Activated CD4-positive, alpha-beta memory T cell treated with anti-CD3 and anti-CD28 coated beads, Interleukin-2, amount 10 ng/mL, durations not matched to agents 7 days and 5 days (primary cell): ENCODE measurements at regions not wholly inside any gene's neighbourhood (a gene's known extent, or its start where the extent isn't known, plus 50 kb on each side); places are given as distances from the start of the nearest gene placed in this dataset.

Source experiments
- CTCF ChIA-PET: fragments of 350-600 bp; sonication (Branson Sonifier 250); formaldehyde crosslinking; loops from one replicate; lab custom pipeline; 2021; ENCODE audit warnings: antibody characterized with exemption, inconsistent platforms; lab: Charles Lee
- POLR2A ChIA-PET: fragments of 350-600 bp; sonication (Branson Sonifier 250); formaldehyde crosslinking; loops from one replicate; lab custom pipeline; 2021; ENCODE audit warnings: antibody characterized with exemption; lab: Charles Lee
- DNase-seq: peaks from one replicate; pipeline ENCODE4 v3.0.0-alpha.2; 2020
- H3K27ac Mint-ChIP-seq: one replicate; pipeline ENCODE4 v1.8.0; 2021; ENCODE audit warnings: mild to moderate bottlenecking, mixed read lengths
- H3K27me3 Mint-ChIP-seq: one replicate; pipeline ENCODE4 v1.8.0; 2021; ENCODE audit warnings: mixed read lengths
- H3K36me3 Mint-ChIP-seq: one replicate; pipeline ENCODE4 v1.8.0; 2021; ENCODE audit warnings: low read depth, mixed read lengths
- H3K4me1 Mint-ChIP-seq: one replicate; pipeline ENCODE4 v1.8.0; 2021; ENCODE audit warnings: mixed read lengths
- H3K4me3 Mint-ChIP-seq: one replicate; pipeline ENCODE4 v1.8.0; 2021; ENCODE audit warnings: mild to moderate bottlenecking, mixed read lengths
- H3K9me3 Mint-ChIP-seq: one replicate; pipeline ENCODE4 v1.8.0; 2021; ENCODE audit warnings: mixed read lengths

DNA sequence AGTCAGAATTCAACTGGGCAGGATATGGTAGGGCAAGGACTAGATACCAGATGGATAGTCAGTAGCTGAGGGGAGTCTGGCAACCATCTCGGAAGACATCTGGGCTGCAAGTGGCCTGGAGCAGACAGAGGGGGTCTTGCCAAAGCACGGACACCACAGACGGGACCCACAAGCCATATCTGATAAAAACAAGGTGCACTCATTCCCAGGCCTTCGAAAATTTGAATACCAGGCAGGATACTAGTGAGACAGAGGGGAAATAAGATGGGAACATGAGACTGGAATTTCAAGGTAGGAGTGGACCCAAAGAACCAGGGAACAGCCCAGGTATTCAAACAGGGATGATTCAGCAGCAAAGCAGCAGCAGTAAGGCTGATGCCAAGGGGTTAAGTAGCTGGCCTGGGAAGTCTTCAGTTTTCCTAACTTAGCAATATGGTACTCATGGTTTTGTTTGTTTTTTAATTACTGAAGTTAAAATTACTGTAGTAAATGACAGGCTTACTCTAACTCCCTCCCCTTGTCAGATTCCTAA, 144.9 kb upstream of the NCKAP5 start:
- Mint-ChIP-seq H3K9me3 (no peaks in the 10 kb centered on the region), H3K4me1 (no peaks in the 10 kb centered on the region), H3K27ac (no peak overlapping the region), H3K36me3 (no peaks in the 10 kb centered on the region), H3K4me3 (no peak overlapping the region), H3K27me3 (no peaks in the 10 kb centered on the region)
- DNase-seq: no peak
- CTCF ChIA-PET: no interaction called here
- POLR2A ChIA-PET: no interaction called here

DNA sequence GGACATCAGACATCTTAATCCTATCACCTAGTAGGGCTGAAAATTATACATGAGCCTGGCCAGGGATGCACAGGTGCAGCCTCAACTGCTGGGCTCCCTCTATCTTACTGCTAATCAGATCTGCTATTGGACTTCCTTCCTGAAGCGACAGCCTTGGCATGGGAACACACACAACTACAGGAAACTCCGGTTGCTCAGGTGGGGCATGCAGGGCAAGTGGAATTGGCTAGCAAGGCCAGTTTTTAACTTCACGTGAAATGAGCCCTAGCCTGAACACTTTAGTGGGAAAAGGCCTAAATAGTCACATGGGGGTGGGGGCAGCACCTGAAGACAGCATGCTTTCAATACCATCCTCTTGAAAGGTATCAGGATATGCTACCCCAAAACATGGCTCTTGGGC, 147.9 kb upstream of the NCKAP5 start:
- ChIA-PET CTCF (no interaction called here), POLR2A (no interaction called here)
- H3K9me3 Mint-ChIP-seq: no peaks in the 10 kb centered on the region
- H3K4me3 Mint-ChIP-seq: no peak overlapping the region
- no peaks in the 10 kb centered on the region for H3K27me3 Mint-ChIP-seq
- no peaks in the 10 kb centered on the region for H3K36me3 Mint-ChIP-seq
- no peaks in the 10 kb centered on the region for H3K4me1 Mint-ChIP-seq
- no peak overlapping the region for H3K27ac Mint-ChIP-seq
- no peak for DNase-seq

DNA sequence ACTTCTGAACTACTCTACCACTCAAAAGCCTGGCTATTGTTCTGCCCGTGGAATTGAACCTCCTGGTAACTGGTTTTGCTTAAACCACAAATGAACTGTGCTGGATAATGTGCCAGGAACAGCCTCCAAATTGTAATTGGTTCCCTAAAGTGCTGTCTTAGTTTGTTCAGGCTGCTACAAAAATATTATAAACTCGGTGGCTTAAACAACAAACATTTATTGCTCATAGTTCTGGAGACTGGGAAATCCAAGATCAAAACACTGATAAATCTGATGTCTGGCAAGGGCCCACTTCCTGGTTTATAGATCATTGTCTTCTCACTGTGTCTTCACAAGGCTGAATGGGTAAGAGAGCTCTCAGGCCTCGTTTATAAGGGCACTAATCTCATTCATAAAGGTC, 149.2 kb upstream of the NCKAP5 start:
- H3K4me1 Mint-ChIP-seq: no peaks in the 10 kb centered on the region
- no peak for DNase-seq
- no peak overlapping the region for H3K27ac Mint-ChIP-seq
- H3K4me3 Mint-ChIP-seq: no peak overlapping the region
- CTCF ChIA-PET: no interaction called here
- H3K27me3 Mint-ChIP-seq: no peaks in the 10 kb centered on the region
- POLR2A ChIA-PET: no interaction called here
- H3K9me3 Mint-ChIP-seq: no peaks in the 10 kb centered on the region
- no peaks in the 10 kb centered on the region for H3K36me3 Mint-ChIP-seq

DNA sequence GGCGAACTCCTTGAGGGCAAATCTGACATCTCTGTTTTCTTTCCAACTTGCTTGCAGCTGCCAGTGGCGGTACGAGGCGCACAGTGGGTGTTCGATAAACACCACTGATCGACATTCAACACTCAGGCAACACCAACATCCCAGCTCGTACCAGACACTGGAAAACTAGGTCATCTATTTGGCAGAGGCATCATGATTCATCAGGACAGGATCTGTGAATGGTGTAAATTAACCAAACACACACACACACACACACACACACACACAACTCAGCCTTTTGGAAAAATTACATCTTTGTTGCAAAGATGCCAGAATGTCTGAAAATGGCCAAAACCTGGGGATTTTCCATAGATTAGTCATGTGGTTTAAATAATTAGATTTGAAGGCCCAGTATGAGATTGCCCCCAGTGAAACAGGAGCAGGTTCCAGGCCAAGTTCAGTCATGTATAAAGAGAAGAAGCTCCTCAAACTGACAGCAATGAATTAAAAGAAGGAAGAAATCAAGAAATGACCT, 150.5 kb upstream of the NCKAP5 start:
- no peaks in the 10 kb centered on the region for H3K4me1 Mint-ChIP-seq
- H3K4me3 Mint-ChIP-seq: no peak overlapping the region
- ChIA-PET POLR2A (no interaction called here), CTCF (no interaction called here)
- no peaks in the 10 kb centered on the region for H3K9me3 Mint-ChIP-seq
- DNase-seq: no peak
- no peak overlapping the region for H3K27ac Mint-ChIP-seq
- no peaks in the 10 kb centered on the region for H3K36me3 Mint-ChIP-seq
- H3K27me3 Mint-ChIP-seq: no peaks in the 10 kb centered on the region

DNA sequence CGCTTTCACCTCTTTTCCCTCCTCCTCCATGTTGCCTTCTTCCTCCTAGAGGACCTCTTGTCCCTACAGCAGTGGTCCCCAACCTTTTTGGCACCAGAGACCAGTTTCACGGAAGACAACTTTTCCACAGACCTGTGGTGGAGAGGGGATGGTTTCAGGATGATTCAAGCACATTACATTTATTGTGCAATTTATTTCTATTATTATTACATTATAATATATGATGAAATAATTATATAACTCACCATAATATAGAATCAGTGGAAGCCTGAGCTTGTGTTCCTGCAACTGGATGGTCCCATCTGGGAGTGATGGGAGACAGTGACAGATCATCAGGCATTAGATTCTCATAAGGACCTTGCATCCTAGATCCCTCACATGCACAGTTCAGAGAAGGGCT, 152.2 kb upstream of the NCKAP5 start:
- Mint-ChIP-seq H3K9me3 (no peaks in the 10 kb centered on the region), H3K36me3 (no peaks in the 10 kb centered on the region), H3K4me3 (no peak overlapping the region), H3K4me1 (no peaks in the 10 kb centered on the region), H3K27ac (no peak overlapping the region), H3K27me3 (no peaks in the 10 kb centered on the region)
- POLR2A ChIA-PET: no interaction called here
- CTCF ChIA-PET: no interaction called here
- no peak for DNase-seq

DNA sequence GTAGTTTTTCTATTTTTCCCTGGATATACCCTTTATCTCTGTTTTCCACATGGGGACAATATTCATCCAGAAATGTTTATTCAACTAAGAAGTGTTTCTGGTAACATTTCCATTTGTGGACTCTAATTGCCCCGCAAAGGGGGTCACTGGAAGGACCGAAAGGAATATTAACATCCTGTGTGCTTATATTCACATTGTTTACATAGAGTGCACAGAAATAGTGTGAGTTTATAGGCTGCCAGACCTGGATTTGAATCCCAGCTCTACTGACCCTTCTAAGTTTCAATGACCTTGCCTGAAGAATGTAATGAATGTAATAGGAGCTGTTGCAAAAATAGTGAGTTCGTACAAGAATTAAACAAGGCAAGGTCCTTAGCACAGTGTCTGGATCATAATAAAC, 152.9 kb upstream of the NCKAP5 start:
- no peaks in the 10 kb centered on the region for H3K36me3 Mint-ChIP-seq
- CTCF ChIA-PET: no interaction called here
- no peaks in the 10 kb centered on the region for H3K4me1 Mint-ChIP-seq
- POLR2A ChIA-PET: no interaction called here
- no peak overlapping the region for H3K4me3 Mint-ChIP-seq
- H3K27ac Mint-ChIP-seq: no peak overlapping the region
- no peak for DNase-seq
- no peaks in the 10 kb centered on the region for H3K27me3 Mint-ChIP-seq
- H3K9me3 Mint-ChIP-seq: no peaks in the 10 kb centered on the region

GRCh38 chr2:133723133-133723532, 154.9 kb upstream of the NCKAP5 start:
- H3K27me3 Mint-ChIP-seq: no peaks in the 10 kb centered on the region
- POLR2A ChIA-PET: no interaction called here
- no peaks in the 10 kb centered on the region for H3K36me3 Mint-ChIP-seq
- no peak overlapping the region for H3K4me3 Mint-ChIP-seq
- CTCF ChIA-PET: no interaction called here
- no peaks in the 10 kb centered on the region for H3K4me1 Mint-ChIP-seq
- no peaks in the 10 kb centered on the region for H3K9me3 Mint-ChIP-seq
- DNase-seq: no peak
- no peak overlapping the region for H3K27ac Mint-ChIP-seq

- DNase-seq: no peak
- ChIA-PET CTCF (no interaction called here), POLR2A (no interaction called here)
- Mint-ChIP-seq H3K4me3 (no peak overlapping the region), H3K27me3 (no peaks in the 10 kb centered on the region), H3K36me3 (no peaks in the 10 kb centered on the region), H3K9me3 (no peaks in the 10 kb centered on the region), H3K4me1 (no peaks in the 10 kb centered on the region), H3K27ac (no peak overlapping the region)
Observed at GRCh38 chr2:133726973-133727372, 158.7 kb upstream of the NCKAP5 start.

- ChIA-PET POLR2A (no interaction called here), CTCF (no interaction called here)
- H3K4me3 Mint-ChIP-seq: no peak overlapping the region
- H3K27me3 Mint-ChIP-seq: no peaks in the 10 kb centered on the region
- no peak for DNase-seq
- no peak overlapping the region for H3K27ac Mint-ChIP-seq
- no peaks in the 10 kb centered on the region for H3K36me3 Mint-ChIP-seq
- H3K9me3 Mint-ChIP-seq: peaks cover 2% of the 10 kb centered on the region
- H3K4me1 Mint-ChIP-seq: no peaks in the 10 kb centered on the region
Observed at GRCh38 chr2:133732059-133732458, 163.8 kb upstream of the NCKAP5 start.

DNA sequence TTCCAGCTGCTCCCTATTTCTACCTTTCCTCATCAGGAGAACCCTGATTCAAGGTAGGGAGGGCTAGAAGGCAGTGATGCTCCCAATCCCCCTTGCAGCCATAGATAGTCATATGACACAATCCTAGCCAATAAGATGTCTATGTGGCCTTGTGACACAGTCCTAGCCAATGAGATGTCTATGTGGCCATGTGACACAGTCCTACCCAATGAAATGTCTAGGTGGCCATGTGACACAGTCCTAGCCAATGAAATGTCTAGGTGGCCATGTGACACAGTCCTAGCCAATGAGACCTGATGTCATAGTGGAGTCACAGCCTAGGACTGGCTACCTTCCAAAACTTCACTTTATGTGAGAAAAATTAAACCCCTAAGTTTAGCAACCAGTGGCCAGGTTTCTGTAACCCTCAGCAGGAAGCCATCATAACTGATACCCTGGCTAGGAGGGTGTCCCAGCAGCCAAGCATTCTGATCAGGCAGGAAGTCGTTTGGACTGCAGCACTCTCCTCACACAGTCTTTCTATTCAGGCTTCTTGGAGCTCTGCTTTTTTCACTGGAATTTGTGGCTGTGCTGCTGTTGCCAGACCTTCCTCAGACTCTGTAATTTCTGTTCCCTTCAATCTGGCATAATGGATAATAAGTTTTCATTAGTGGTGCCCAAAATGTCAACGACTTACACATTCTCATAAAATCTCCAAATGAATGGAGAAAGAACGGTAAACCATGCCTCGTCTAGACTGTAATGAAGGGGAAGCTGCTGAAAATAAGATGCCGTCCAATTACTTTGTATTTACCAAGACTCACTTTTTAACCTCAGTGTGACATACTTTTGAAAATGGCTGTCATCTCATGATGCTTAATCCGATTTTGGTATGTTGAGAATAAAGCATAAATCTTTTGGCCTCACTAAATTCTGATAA, 165.0 kb upstream of the NCKAP5 start:
- Mint-ChIP-seq H3K9me3 (peaks cover 2% of the 10 kb centered on the region), H3K27me3 (no peaks in the 10 kb centered on the region), H3K4me1 (no peaks in the 10 kb centered on the region), H3K36me3 (no peaks in the 10 kb centered on the region), H3K27ac (no peak overlapping the region), H3K4me3 (no peak overlapping the region)
- CTCF ChIA-PET: no interaction called here
- POLR2A ChIA-PET: no interaction called here
- DNase-seq: no peak

- Mint-ChIP-seq H3K4me3 (no peak overlapping the region), H3K36me3 (no peaks in the 10 kb centered on the region), H3K9me3 (peaks cover 2% of the 10 kb centered on the region), H3K27me3 (no peaks in the 10 kb centered on the region), H3K4me1 (no peaks in the 10 kb centered on the region), H3K27ac (no peak overlapping the region)
- ChIA-PET CTCF (no interaction called here), POLR2A (no interaction called here)
- DNase-seq: no peak
Observed at GRCh38 chr2:133733901-133734255, 165.6 kb upstream of the NCKAP5 start.

DNA sequence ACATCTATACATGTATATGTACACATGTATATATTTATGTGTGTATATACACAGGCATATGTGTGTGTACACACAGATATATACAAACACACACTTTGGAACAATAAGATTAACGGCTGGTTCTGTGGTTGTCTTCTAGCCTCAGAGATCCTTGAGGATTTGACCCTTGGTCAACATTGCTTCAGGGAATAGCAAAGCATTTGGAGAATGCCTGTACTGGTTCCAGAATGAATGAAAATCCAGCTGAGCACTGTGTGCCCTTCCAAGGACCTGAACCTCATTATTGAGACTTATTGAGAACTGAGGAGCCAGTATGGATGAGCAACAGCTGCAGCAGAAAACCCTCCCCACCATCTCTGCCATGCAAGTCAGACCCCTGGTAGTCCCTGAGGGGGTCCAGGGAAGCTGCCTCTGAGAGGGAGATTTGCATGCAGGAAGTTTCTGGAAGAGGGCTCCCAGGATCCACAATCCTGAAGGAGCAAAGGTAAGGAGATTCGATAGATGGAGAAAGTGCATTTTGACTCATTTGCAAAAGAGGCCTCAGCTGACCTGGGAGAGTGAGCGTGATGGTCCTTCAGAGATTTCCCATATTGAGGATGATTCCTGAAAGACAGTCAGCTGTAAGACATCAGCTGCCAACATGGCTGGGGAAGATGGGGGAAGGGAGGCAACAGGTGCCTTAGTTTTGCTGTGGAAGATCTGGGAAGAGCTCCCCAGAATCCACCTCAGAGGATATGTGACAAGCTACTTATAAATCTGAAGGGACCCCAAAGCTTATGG, 166.6 kb upstream of the NCKAP5 start:
- H3K4me3 Mint-ChIP-seq: no peak overlapping the region
- no peak overlapping the region for H3K27ac Mint-ChIP-seq
- no peaks in the 10 kb centered on the region for H3K36me3 Mint-ChIP-seq
- POLR2A ChIA-PET: no interaction called here
- CTCF ChIA-PET: no interaction called here
- H3K27me3 Mint-ChIP-seq: no peaks in the 10 kb centered on the region
- peaks cover 2% of the 10 kb centered on the region for H3K9me3 Mint-ChIP-seq
- no peak for DNase-seq
- H3K4me1 Mint-ChIP-seq: no peaks in the 10 kb centered on the region

DNA sequence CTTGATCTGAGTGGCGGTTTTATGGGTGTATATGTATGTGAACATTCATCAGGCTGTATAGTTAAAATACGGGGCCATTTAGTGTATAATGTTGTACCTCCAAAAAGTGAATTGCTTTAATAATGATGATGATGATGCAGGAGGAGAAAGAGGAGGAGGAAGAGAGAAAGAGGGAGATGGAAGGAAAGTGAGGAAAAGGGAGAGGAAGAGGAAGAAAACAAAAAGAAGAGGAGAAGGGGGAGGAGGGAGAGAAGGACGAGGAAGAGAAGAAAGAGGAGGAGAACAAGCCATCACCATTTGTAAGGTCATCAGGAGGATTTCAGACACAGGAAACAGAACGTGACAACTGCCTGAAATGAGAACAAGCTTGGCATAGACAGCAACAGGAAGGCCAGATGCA, 168.4 kb upstream of the NCKAP5 start:
- H3K27ac Mint-ChIP-seq: no peak overlapping the region
- DNase-seq: no peak
- no peaks in the 10 kb centered on the region for H3K36me3 Mint-ChIP-seq
- ChIA-PET POLR2A (no interaction called here), CTCF (no interaction called here)
- no peak overlapping the region for H3K4me3 Mint-ChIP-seq
- H3K27me3 Mint-ChIP-seq: no peaks in the 10 kb centered on the region
- H3K9me3 Mint-ChIP-seq: peaks cover 2% of the 10 kb centered on the region
- no peaks in the 10 kb centered on the region for H3K4me1 Mint-ChIP-seq
